ENCODE measurements at regions not wholly inside any gene's neighbourhood (a gene's known extent, or its start where the extent isn't known, plus 50 kb on each side); places are given as distances from the start of the nearest gene placed in this dataset.
A peak's percentile ranks its signal among the peaks of the same experiment; 100 is the strongest.

DNA sequence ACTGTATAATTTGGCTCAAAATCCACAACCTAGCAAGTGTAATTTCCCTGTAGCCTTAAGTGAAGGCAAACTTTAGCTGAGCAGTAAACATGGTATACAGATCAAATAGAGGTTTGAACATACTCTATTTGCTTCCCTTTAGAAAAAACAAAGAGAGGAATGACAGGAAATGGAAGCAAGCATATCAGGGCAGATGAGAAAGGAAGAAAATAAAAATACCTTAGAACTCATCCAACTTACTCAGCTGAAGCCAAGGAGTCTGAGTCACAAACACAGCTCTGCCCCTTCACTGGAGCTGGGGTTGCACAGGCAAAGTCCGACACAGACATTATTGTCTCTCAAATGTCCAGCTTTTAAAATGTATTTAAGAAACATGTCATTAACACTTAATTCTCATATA, 379.9 kb upstream of the IRAK1BP1 start:
- H3F3A ChIP-seq (replicated peaks; ENCODE audit: insufficient read depth) = peaks cover 6% of the 10 kb centered on the region
- no peak overlapping the region for H3K4me3 ChIP-seq (ENCODE audit: low read depth in 2 of 2, low read length in 1 of 2)
- 78% methylated on average over 1 of the region's 1 CpG for WGBS (ENCODE audit: low lambda C conversion rate)
- no peak overlapping the region for H2AFZ ChIP-seq (ENCODE audit: low read depth)
- H3K36me3 ChIP-seq (replicated peaks in 1 of 2; ENCODE audit: control insufficient read depth in 1 of 2, insufficient read depth in 2 of 2, low read length in 1 of 2) = no peaks in the 10 kb centered on the region
- TF ChIP-seq YY1 (IDR thresholded peaks at IDR 0.05; ENCODE audit: low read depth) = no peak
- peak; percentile 7; the same call in 1 of the 2 replicates for TF ChIP-seq JUND (IDR thresholded peaks at IDR 0.05)
- TF ChIP-seq, protein P1, sequence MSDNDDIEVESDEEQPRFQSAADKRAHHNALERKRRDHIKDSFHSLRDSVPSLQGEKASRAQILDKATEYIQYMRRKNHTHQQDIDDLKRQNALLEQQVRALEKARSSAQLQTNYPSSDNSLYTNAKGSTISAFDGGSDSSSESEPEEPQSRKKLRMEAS (IDR thresholded peaks at IDR 0.05; ENCODE audit: low read depth) = no peak
- no peak for TF ChIP-seq TCF12 (IDR thresholded peaks at IDR 0.05)
- H3K27ac ChIP-seq (ENCODE audit: low read depth in 2 of 2, low read length in 1 of 2) = no peak overlapping the region
- no peaks in the 10 kb centered on the region for H3K9me2 ChIP-seq
- H3K4me2 ChIP-seq = no peak overlapping the region
- no peak for DNase-seq
- CTCF ChIA-PET = no interaction called here
- H3K4me1 ChIP-seq (ENCODE audit: control insufficient read depth in 1 of 2, insufficient read depth in 2 of 2, low read depth in 1 of 2, low read length in 1 of 2) = peaks cover 0 to 13% of the 10 kb centered on the region in 2 experiments; a peak in 2 of 4 replicates
- POLR2A ChIA-PET = no interaction called here
- H3K9ac ChIP-seq = no peak overlapping the region
- no peaks in the 10 kb centered on the region for H3K79me2 ChIP-seq (ENCODE audit: insufficient read depth)
- no peaks in the 10 kb centered on the region for H4K20me1 ChIP-seq (ENCODE audit: insufficient read depth)
- no peaks in the 10 kb centered on the region for H3K9me3 ChIP-seq
- no peaks in the 10 kb centered on the region for H3K27me3 ChIP-seq (ENCODE audit: insufficient read depth)

- Histone ChIP-seq H3K27ac (ENCODE audit: low read depth in 2 of 2, low read length in 1 of 2) (no peak overlapping the region; a peak in 1 of 4 replicates), H2AFZ (ENCODE audit: low read depth) (no peak overlapping the region), H3K36me3 (replicated peaks in 1 of 2; ENCODE audit: control insufficient read depth in 1 of 2, insufficient read depth in 2 of 2, low read length in 1 of 2) (no peaks in the 10 kb centered on the region), H4K20me1 (ENCODE audit: insufficient read depth) (no peaks in the 10 kb centered on the region), H3K9me3 (no peaks in the 10 kb centered on the region), H3F3A (replicated peaks; ENCODE audit: insufficient read depth) (no peaks in the 10 kb centered on the region), H3K4me3 (ENCODE audit: low read depth in 2 of 2, low read length in 1 of 2) (no peak overlapping the region), H3K9ac (no peak overlapping the region), H3K4me1 (ENCODE audit: control insufficient read depth in 1 of 2, insufficient read depth in 2 of 2, low read depth in 1 of 2, low read length in 1 of 2) (peaks cover 0 to 5% of the 10 kb centered on the region in 2 experiments; a peak in 2 of 4 replicates), H3K4me2 (no peak overlapping the region), H3K9me2 (no peaks in the 10 kb centered on the region), H3K79me2 (ENCODE audit: insufficient read depth) (no peaks in the 10 kb centered on the region), H3K27me3 (ENCODE audit: insufficient read depth) (no peaks in the 10 kb centered on the region)
- no peak for DNase-seq
- TF ChIP-seq YY1 (IDR thresholded peaks at IDR 0.05; ENCODE audit: low read depth) = no peak
- no peak for TF ChIP-seq MXI1 (IDR thresholded peaks at IDR 0.05; ENCODE audit: low read depth, low read length)
- no peak for TF ChIP-seq SIN3A (IDR thresholded peaks at IDR 0.05; ENCODE audit: borderline replicate concordance, low read depth, low read length)
- TF ChIP-seq RCOR1 (IDR thresholded peaks at IDR 0.05; ENCODE audit: low read length) = no peak
- TF ChIP-seq REST (IDR thresholded peaks at IDR 0.05; ENCODE audit: low read depth, low read length) = no peak
- TF ChIP-seq EP300 (IDR thresholded peaks at IDR 0.05; ENCODE audit: borderline replicate concordance in 1 of 2, low read depth in 1 of 2, low read length in 1 of 2) = no peak
- no peak for TF ChIP-seq RXRA (IDR thresholded peaks at IDR 0.05; ENCODE audit: borderline replicate concordance, low read depth)
- TF ChIP-seq, protein P1 (IDR thresholded peaks at IDR 0.05; ENCODE audit: low read depth) = no peak
- no peak for TF ChIP-seq RFX5 (IDR thresholded peaks at IDR 0.05; ENCODE audit: low read length)
- TF ChIP-seq, protein P2, sequence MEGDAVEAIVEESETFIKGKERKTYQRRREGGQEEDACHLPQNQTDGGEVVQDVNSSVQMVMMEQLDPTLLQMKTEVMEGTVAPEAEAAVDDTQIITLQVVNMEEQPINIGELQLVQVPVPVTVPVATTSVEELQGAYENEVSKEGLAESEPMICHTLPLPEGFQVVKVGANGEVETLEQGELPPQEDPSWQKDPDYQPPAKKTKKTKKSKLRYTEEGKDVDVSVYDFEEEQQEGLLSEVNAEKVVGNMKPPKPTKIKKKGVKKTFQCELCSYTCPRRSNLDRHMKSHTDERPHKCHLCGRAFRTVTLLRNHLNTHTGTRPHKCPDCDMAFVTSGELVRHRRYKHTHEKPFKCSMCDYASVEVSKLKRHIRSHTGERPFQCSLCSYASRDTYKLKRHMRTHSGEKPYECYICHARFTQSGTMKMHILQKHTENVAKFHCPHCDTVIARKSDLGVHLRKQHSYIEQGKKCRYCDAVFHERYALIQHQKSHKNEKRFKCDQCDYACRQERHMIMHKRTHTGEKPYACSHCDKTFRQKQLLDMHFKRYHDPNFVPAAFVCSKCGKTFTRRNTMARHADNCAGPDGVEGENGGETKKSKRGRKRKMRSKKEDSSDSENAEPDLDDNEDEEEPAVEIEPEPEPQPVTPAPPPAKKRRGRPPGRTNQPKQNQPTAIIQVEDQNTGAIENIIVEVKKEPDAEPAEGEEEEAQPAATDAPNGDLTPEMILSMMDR (IDR thresholded peaks at IDR 0.05) = no peak
- TF ChIP-seq TCF12 (IDR thresholded peaks at IDR 0.05) = no peak
- no peak for TF ChIP-seq SMC3 (IDR thresholded peaks at IDR 0.05; ENCODE audit: low read depth, low read length)
- no peak for TF ChIP-seq USF1 (IDR thresholded peaks at IDR 0.05; ENCODE audit: borderline replicate concordance, low read depth)
- ChIA-PET CTCF (no interaction called here), POLR2A (no interaction called here)
- 54% methylated on average over 1 of the region's 1 CpG for WGBS (ENCODE audit: low lambda C conversion rate)
Measured at GRCh38 chr6:78489874-78490273, 377.5 kb upstream of the IRAK1BP1 start.
